HG03432 (cell line): ENCODE measurements at regions not wholly inside any gene's neighbourhood (a gene's known extent, or its start where the extent isn't known, plus 50 kb on each side); places are given as distances from the start of the nearest gene placed in this dataset.
"Not testable (repeated sequence)": the region's sequence is repeated elsewhere in the genome, so short reads cannot be mapped to it uniquely, and the experiment has no call there.

Source experiments
- ATAC-seq: cut with Tn5 transposase; IDR thresholded peaks from one replicate; pipeline ENCODE4 v1.9.1; 2021; ENCODE audit warnings: mild to moderate bottlenecking, moderate library complexity; ENCODE audit not compliant: unreplicated experiment

DNA sequence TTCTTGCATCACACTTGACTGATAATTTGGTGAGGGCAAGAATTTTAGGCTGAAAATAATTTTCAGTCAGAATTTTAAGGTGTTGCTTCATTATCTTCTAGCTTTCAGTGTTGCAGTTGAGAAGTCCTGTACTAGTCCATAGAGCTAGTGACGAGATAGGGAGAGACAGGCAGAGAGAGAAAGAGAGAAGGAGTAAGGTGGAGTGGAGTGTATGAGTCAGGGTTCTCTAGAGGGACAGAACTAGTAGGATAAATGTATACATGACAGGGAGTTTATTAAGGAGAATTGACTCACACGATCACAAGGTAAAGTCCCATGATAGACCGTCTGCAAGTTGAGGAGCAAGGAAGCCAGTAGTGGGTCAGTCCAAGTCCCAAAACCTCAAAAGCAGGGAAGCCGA, 127.2 kb downstream of the UTP18 start:
- ATAC-seq = no peak

GRCh38 chr17:51387986-51388385, 127.6 kb downstream of the UTP18 start:
- no peak for ATAC-seq

GRCh38 chr17:51389875-51390274, 129.5 kb downstream of the UTP18 start:
- ATAC-seq = no peak

- no peak for ATAC-seq
Measured at GRCh38 chr17:51391982-51392654, 131.8 kb downstream of the UTP18 start.

- no peak for ATAC-seq
Measured at GRCh38 chr17:51395621-51396020, 135.3 kb downstream of the UTP18 start.

GRCh38 chr17:51397361-51398127, 137.2 kb downstream of the UTP18 start:
- ATAC-seq = no peak

GRCh38 chr17:51398128-51398525, 137.8 kb downstream of the UTP18 start:
- ATAC-seq = no peak

DNA sequence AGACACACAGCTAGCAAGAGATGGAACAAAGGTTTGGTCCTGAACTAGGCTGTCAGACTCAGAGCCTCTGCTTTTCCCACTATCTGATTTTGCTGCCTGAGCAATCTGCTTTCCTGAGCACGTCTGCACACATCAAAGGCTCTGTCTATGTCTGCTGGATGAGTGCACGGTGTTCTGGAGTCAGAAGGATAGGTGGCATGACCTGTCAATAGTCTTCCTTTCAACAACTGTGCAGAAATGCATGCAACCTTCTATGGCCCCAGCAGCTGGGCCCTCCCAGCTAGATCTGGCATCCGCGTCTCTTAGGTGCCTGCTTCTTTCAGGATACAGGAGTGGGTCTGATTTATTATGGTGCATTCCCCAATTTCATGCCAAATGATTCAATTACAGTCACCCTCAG, 138.3 kb downstream of the UTP18 start:
- no peak for ATAC-seq

DNA sequence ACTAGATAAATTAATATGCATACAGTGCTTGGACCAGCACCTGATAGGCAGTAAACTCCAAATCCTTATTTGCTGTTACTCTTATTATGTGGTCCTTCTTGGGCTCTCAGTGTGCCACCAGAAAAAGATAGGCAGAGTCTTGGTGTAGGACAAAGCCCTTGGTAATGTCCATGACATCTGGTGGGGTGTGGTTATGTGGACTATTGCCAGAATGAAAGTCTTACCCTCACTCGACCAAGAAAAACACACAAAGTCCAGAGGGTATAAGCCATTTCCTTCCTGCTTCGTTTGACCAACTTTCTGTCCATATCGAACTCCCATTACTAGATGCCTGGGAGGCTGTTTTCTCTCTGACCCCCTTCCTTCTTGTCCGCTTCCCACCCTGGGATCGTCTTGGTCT, 140.9 kb downstream of the UTP18 start:
- ATAC-seq = no peak

DNA sequence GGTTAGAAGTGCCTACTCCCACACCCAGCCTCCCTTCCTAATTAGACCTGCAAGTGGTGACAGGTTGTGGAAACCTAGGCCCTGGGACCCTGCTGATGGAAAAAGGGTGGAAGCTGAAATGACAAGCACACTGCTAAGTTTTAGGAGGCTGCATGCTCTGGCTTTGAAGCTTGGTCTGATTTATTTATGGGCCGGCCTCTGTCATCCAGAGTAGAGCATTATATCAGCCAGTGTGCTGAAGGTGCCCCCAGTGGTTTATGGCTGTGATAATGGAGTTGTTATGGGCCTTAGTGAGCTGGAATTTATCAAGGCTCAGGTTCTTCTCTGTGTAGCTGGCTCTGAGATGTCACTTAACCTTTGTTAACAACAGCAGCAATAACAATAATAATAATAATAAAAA, 142.6 kb downstream of the UTP18 start:
- ATAC-seq = no peak

GRCh38 chr17:51407576-51407975, 147.2 kb downstream of the UTP18 start:
- no peak for ATAC-seq

- no peak for ATAC-seq
Measured at GRCh38 chr17:51419476-51419875, 159.1 kb downstream of the UTP18 start.

DNA sequence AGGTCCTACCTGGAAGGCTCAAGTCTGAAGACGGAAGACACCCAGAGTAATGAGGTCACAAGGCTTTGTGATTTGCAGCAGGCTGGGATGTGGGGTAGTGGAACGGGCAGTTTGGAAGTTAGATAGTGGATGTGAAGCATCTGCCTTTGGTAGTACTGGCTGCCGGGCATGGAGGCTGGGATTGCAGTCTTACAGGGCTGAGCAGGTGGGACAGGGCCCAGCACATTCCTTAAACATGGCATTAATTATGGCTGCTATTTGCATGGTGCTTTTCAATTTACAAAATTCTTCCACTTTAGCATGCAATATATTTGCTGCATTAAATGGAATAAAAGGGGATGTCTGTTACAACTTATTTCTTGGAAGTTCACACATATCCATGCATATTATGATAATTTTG, 161.2 kb downstream of the UTP18 start:
- no peak for ATAC-seq

DNA sequence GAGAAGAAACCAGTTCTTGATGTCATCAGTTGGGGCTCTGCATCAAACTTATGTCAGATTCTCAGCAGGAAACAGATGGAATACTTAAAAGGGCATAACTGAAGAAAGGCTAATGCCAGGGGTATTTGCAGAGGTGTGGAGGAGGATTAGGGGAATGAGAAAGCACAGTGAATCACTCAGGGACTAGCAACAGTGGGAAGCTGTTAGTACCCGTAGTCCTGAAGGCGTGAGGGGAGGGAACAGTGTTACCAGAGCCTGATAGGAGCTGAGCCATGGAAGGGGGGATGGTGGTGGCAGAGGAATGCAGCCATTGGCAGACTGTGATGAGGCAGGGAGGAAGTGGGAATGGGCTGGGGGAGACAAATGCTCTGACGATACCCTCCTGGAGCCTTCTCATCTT, 162.3 kb downstream of the UTP18 start:
- ATAC-seq = no peak

GRCh38 chr17:51423421-51424160, 163.2 kb downstream of the UTP18 start:
- no peak for ATAC-seq

DNA sequence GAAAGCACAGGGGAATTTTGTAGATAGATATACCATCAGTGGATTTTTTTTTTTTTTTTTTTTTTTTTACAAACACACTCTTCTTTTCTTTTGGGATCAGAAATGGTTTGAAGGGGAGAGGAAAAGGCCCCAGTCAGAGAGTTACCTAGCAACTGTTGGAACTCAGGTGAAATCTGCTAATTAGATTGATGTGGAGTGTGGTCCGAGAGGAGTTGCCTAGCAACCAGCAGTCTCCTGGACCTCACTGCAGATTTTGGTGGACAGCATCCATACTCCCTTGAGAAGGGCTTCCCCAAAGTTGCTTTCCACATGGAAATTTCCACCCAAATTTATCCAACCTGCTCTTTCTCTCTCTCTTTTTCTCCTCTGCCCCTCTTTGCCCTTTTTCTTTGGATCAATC, 165.4 kb downstream of the UTP18 start:
- ATAC-seq = no peak

- ATAC-seq = peak; percentile 36
Measured at GRCh38 chr17:51427323-51427811, 167.0 kb downstream of the UTP18 start.

DNA sequence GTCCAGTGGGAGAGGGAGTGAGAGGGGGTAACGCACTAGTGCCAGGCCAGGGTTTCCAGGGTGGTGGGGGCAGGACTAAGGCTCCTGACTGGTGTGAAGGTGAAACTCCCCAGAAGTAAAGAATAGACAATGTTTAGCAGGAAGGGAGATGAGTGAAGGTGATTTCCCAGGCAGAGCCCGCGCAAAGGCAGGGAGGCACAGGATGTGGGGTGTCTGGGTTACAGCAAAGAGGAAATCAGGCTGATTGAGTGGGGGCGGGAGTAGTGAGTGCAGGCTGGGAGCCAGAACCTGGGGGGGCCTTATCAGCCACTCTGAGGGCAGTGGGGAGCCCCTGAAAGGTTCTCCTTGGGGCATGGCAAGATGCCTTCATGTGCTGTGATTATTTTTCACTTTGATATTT, 167.5 kb downstream of the UTP18 start:
- peak; percentile 91 for ATAC-seq

GRCh38 chr17:51428668-51429495, 168.5 kb downstream of the UTP18 start:
- ATAC-seq = no peak

DNA sequence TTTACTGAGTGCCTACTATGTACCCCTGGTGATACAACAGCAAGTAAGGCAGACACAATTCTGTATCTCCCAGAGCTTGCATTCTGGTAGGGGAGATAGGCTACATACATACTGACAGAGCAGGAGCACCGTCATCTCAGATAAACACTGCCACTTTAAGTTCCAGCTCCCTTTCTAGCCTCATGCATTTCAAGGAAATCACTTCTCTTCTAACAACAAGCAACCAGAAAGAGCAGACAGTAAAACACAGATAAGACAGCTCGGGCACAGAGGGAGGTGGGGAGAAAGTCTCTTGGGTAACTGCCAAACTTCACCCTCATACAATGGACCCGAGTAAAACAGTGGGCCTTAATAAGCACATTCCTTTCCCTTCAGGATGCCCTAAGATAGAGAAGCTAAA, 169.6 kb downstream of the UTP18 start:
- not testable (repeated sequence) for ATAC-seq

- ATAC-seq = no peak
Measured at GRCh38 chr17:51430591-51430990, 170.2 kb downstream of the UTP18 start.
